ENCODE measurements at regions not wholly inside any gene's neighbourhood (a gene's known extent, or its start where the extent isn't known, plus 50 kb on each side); places are given as distances from the start of the nearest gene placed in this dataset.

GRCh38 chr1:18571275-18571674, 59.4 kb upstream of the PAX7 start:
- H3K79me2 ChIP-seq (ENCODE audit: insufficient read depth, low read length): no peaks in the 10 kb centered on the region
- no peak overlapping the region for H3K4me2 ChIP-seq (ENCODE audit: low read length)
- H3F3A ChIP-seq (ENCODE audit: insufficient read depth, low read length): no peaks in the 10 kb centered on the region
- no peaks in the 10 kb centered on the region for H3K9me2 ChIP-seq (ENCODE audit: low read depth, low read length)
- no peaks in the 10 kb centered on the region for H3K9me3 ChIP-seq (ENCODE audit: low read length)
- no peaks in the 10 kb centered on the region for H3K27me3 ChIP-seq (ENCODE audit: insufficient read depth, low read length)
- no peak overlapping the region for H3K9ac ChIP-seq (ENCODE audit: low read length)
- no peaks in the 10 kb centered on the region for H3K4me1 ChIP-seq (ENCODE audit: insufficient read depth, low read length, severe bottlenecking)
- H4K20me1 ChIP-seq (ENCODE audit: insufficient read depth, low read length): no peaks in the 10 kb centered on the region
- no peaks in the 10 kb centered on the region for H3K36me3 ChIP-seq (ENCODE audit: insufficient read depth, low read length)
- no peak overlapping the region for H2AFZ ChIP-seq (ENCODE audit: low read length)
- H3K4me3 ChIP-seq (ENCODE audit: low read depth, low read length, poor library complexity, severe bottlenecking): no peak overlapping the region
- TF ChIP-seq CTCF (IDR thresholded peaks at IDR 0.05; ENCODE audit: low read length) (no peak), EZH2 (IDR thresholded peaks at IDR 0.05; ENCODE audit: borderline replicate concordance, low read length) (no peak)
- H3K27ac ChIP-seq (ENCODE audit: low read depth, low read length, poor library complexity, severe bottlenecking): no peak overlapping the region

- no peaks in the 10 kb centered on the region for H3K9me3 ChIP-seq (ENCODE audit: low read length)
- no peaks in the 10 kb centered on the region for H3K4me1 ChIP-seq (ENCODE audit: insufficient read depth, low read length, severe bottlenecking)
- H3K9me2 ChIP-seq (ENCODE audit: low read depth, low read length): no peaks in the 10 kb centered on the region
- no peaks in the 10 kb centered on the region for H3K27me3 ChIP-seq (ENCODE audit: insufficient read depth, low read length)
- H3K4me2 ChIP-seq (ENCODE audit: low read length): no peak overlapping the region
- H3F3A ChIP-seq (ENCODE audit: insufficient read depth, low read length): no peaks in the 10 kb centered on the region
- no peaks in the 10 kb centered on the region for H3K36me3 ChIP-seq (ENCODE audit: insufficient read depth, low read length)
- no peaks in the 10 kb centered on the region for H3K79me2 ChIP-seq (ENCODE audit: insufficient read depth, low read length)
- H4K20me1 ChIP-seq (ENCODE audit: insufficient read depth, low read length): no peaks in the 10 kb centered on the region
- no peak overlapping the region for H3K27ac ChIP-seq (ENCODE audit: low read depth, low read length, poor library complexity, severe bottlenecking)
- TF ChIP-seq CTCF (IDR thresholded peaks at IDR 0.05; ENCODE audit: low read length) (no peak), EZH2 (IDR thresholded peaks at IDR 0.05; ENCODE audit: borderline replicate concordance, low read length) (no peak)
- H3K9ac ChIP-seq (ENCODE audit: low read length): no peak overlapping the region
- no peak overlapping the region for H3K4me3 ChIP-seq (ENCODE audit: low read depth, low read length, poor library complexity, severe bottlenecking)
- no peak overlapping the region for H2AFZ ChIP-seq (ENCODE audit: low read length)
These were observed 58.4 kb upstream of the PAX7 start for GRCh38 chr1:18572022-18572880.

- H4K20me1 ChIP-seq (ENCODE audit: insufficient read depth, low read length): no peaks in the 10 kb centered on the region
- no peaks in the 10 kb centered on the region for H3K4me1 ChIP-seq (ENCODE audit: insufficient read depth, low read length, severe bottlenecking)
- no peak for TF ChIP-seq CTCF (IDR thresholded peaks at IDR 0.05; ENCODE audit: low read length)
- TF ChIP-seq EZH2 (IDR thresholded peaks at IDR 0.05; ENCODE audit: borderline replicate concordance, low read length): no peak
- H3K9me3 ChIP-seq (ENCODE audit: low read length): no peaks in the 10 kb centered on the region
- H3K4me3 ChIP-seq (ENCODE audit: low read depth, low read length, poor library complexity, severe bottlenecking): no peak overlapping the region
- H3K79me2 ChIP-seq (ENCODE audit: insufficient read depth, low read length): no peaks in the 10 kb centered on the region
- no peak overlapping the region for H3K27ac ChIP-seq (ENCODE audit: low read depth, low read length, poor library complexity, severe bottlenecking)
- H3K36me3 ChIP-seq (ENCODE audit: insufficient read depth, low read length): no peaks in the 10 kb centered on the region
- no peaks in the 10 kb centered on the region for H3F3A ChIP-seq (ENCODE audit: insufficient read depth, low read length)
- no peak overlapping the region for H3K4me2 ChIP-seq (ENCODE audit: low read length)
- H3K9ac ChIP-seq (ENCODE audit: low read length): no peak overlapping the region
- no peaks in the 10 kb centered on the region for H3K27me3 ChIP-seq (ENCODE audit: insufficient read depth, low read length)
- H3K9me2 ChIP-seq (ENCODE audit: low read depth, low read length): no peaks in the 10 kb centered on the region
- no peak overlapping the region for H2AFZ ChIP-seq (ENCODE audit: low read length)
These were observed 57.5 kb upstream of the PAX7 start for GRCh38 chr1:18573170-18573569.
